Panc1 (cell line): ENCODE measurements at regions not wholly inside any gene's neighbourhood (a gene's known extent, or its start where the extent isn't known, plus 50 kb on each side); places are given as distances from the start of the nearest gene placed in this dataset.

Experiments
- ATAC-seq: fragments of 200-7000 bp; cut with Tn5 transposase; 2 replicates; pipeline ENCODE4 v1.9.1; 2020; ENCODE audit warnings: mild to moderate bottlenecking, moderate library complexity
- BruUV-seq: library from RNA; stranded (reverse); fragments of 400-500 nt; replicated peaks from 2 replicates; lab custom pipeline; 2021; lab: Mats Ljungman, UMichigan
- CTCF ChIA-PET: fragments of 300-600 bp; sonication (Branson Sonifier 250); formaldehyde crosslinking; loops from one replicate; lab custom pipeline; 2022; ENCODE audit warnings: antibody characterized with exemption; lab: Charles Lee
- POLR2A ChIA-PET: fragments of 300-600 bp; sonication (Branson Sonifier 250); formaldehyde crosslinking; loops from one replicate; lab custom pipeline; 2022; ENCODE audit warnings: antibody characterized with exemption; lab: Charles Lee
- DNase-seq: peaks from one replicate; pipeline ENCODE4 v3.0.0-alpha.2; 2010; ENCODE audit warnings: low read depth, low spot score
- H3K27ac ChIP-seq: 2 replicates; pipeline ENCODE4 v1.5.1; 2011; ENCODE audit warnings: mild to moderate bottlenecking, low read length, inconsistent platforms
- H3K27me3 ChIP-seq: fragments of 200-500 bp; sonication (Bioruptor generic); 2 replicates; pipeline ENCODE4 v1.6.0; 2014; ENCODE audit warnings: low read length, inconsistent platforms; ENCODE audit not compliant: control insufficient read depth, insufficient read depth
- H3K36me3 ChIP-seq: fragments of 200-500 bp; sonication (Bioruptor generic); 2 replicates; pipeline ENCODE4 v1.5.1; 2014; ENCODE audit warnings: inconsistent platforms, mild to moderate bottlenecking, low read length, moderate library complexity; ENCODE audit not compliant: control insufficient read depth, insufficient read depth
- H3K4me1 ChIP-seq: 2 replicates; pipeline ENCODE4 v1.5.1; 2011; ENCODE audit warnings: inconsistent platforms, mild to moderate bottlenecking, low read length, moderate library complexity; ENCODE audit not compliant: control insufficient read depth, insufficient read depth
- H3K4me3 ChIP-seq, 2 experiments: 2 replicates each; pipeline ENCODE4 v1.5.1; 2011 to 2012; ENCODE audit warnings: low read depth in 2 of 2, low read length in 2 of 2, mild to moderate bottlenecking in 2 of 2, inconsistent platforms in 1 of 2, moderate library complexity in 1 of 2
- H3K9me3 ChIP-seq: fragments of 200-500 bp; sonication (Bioruptor generic); 2 replicates; pipeline ENCODE4 v1.5.1; 2014; ENCODE audit warnings: low read depth, mild to moderate bottlenecking, inconsistent platforms, low read length, moderate library complexity; ENCODE audit not compliant: control insufficient read depth, insufficient read depth
- CTCF ChIP-seq: fragments of 450-650 bp; IDR thresholded peaks from 2 replicates; pipeline ENCODE4 v1.5.1; 2017; ENCODE audit warnings: mild to moderate bottlenecking
- POLR2AphosphoS5 ChIP-seq: IDR thresholded peaks from 2 replicates; pipeline ENCODE4 v1.6.1; 2012; ENCODE audit warnings: mild to moderate bottlenecking, low read depth, low read length, moderate library complexity
- REST ChIP-seq, 2 experiments: IDR thresholded peaks; 2 replicates each; pipeline ENCODE4 v1.6.1; 2011 to 2012; ENCODE audit warnings: low read depth in 2 of 2, control low read depth in 1 of 2, low read length in 1 of 2, mild to moderate bottlenecking in 1 of 2, moderate library complexity in 1 of 2; ENCODE audit not compliant: insufficient read depth in 1 of 2
- SIN3A ChIP-seq: IDR thresholded peaks from 2 replicates; pipeline ENCODE4 v1.6.1; 2012; ENCODE audit warnings: low read depth, mild to moderate bottlenecking, low read length, moderate library complexity, borderline replicate concordance; ENCODE audit not compliant: insufficient read depth
- TCF7L2 ChIP-seq: IDR thresholded peaks from 2 replicates; pipeline ENCODE4 v1.6.1; 2011; ENCODE audit warnings: mild to moderate bottlenecking, low read depth, low read length, inconsistent platforms
- in situ Hi-C: cut with HindIII; loops from 2 replicates; pipeline ENCODE4 v1.10.0; 2016; ENCODE audit warnings: low sequenced_read_pairs, low pct_unique_long_range_greater_than_20kb
- intact Hi-C: fragments of 100-400 bp; cut with micrococcal nuclease; formaldehyde crosslinking; loops from one replicate; pipeline ENCODE4 v1.10.0; 2022; ENCODE audit not compliant: unreplicated experiment

DNA sequence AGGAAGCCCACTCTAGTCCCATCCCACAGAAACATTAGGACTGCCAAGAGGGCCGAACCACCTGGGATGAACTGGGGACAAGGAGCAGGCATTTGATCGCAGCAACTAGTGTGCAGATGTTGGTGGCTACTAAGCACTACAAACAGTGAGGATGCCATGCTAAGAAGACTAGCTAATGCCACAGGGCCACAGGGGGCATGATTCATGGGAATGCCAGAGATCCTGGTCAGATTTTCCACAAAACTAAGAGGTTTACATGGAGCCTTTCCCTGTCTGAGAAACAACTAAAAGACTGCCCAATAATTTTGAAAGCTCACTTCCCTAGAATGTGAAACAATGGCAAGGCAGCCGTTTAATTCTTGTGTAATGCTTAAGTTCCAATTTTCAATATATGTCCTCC is 375.9 kb upstream of the PTCHD4 start:
- no peak for DNase-seq
- ATAC-seq = no peak
- no TSS peak for BruUV-seq
- Histone ChIP-seq H3K27ac (no peak overlapping the region), H3K4me3 (no peak overlapping the region), H3K36me3 (no peaks in the 10 kb centered on the region), H3K4me1 (no peaks in the 10 kb centered on the region), H3K27me3 (no peaks in the 10 kb centered on the region), H3K9me3 (no peaks in the 10 kb centered on the region)
- in situ Hi-C loops = no loop called here
- intact Hi-C loops = no loop called here
- ChIA-PET CTCF (no interaction called here), POLR2A (no interaction called here)
- TF ChIP-seq TCF7L2 (no peak), CTCF (no peak), REST (IDR thresholded peaks at IDR 0.05; ENCODE audit: insufficient read depth in 1 of 2, low read depth in 2 of 2, low read length in 1 of 2) (no peak), SIN3A (no peak), POLR2AphosphoS5 (no peak)

GRCh38 chr6:48486373-48486772 is 375.4 kb upstream of the PTCHD4 start:
- intact Hi-C loops = no loop called here
- H3K4me3 ChIP-seq = no peak overlapping the region
- DNase-seq = no peak
- H3K27ac ChIP-seq = no peak overlapping the region
- BruUV-seq = no TSS peak
- ATAC-seq = no peak
- ChIA-PET POLR2A (no interaction called here), CTCF (no interaction called here)
- H3K4me1 ChIP-seq = no peaks in the 10 kb centered on the region
- no peaks in the 10 kb centered on the region for H3K36me3 ChIP-seq
- TF ChIP-seq CTCF = no peak
- no peak for TF ChIP-seq SIN3A
- H3K27me3 ChIP-seq = no peaks in the 10 kb centered on the region
- H3K9me3 ChIP-seq = no peaks in the 10 kb centered on the region
- in situ Hi-C loops = no loop called here
